ENCODE measurements at regions not wholly inside any gene's neighbourhood (a gene's known extent, or its start where the extent isn't known, plus 50 kb on each side); places are given as distances from the start of the nearest gene placed in this dataset.

DNA sequence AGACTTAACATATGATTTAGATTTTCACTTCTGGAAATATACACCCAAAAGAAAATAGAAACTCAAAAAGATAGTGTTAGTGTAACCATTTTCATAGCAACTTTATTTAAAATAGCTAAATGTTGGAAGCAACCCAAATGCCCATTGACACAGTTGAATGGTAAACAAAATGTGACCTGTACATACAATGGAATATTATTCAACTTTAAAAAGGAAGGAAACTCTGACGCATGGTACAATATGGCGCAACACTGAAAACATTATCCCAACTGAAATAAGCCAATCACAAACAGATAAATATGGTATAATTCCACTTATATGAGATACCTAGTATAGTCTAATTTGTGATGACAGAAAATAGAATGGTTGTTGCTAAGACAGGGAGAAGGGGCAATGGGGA lies 1456.1 kb upstream of the MIR17HG start:
- Mint-ChIP-seq H3K4me1 (ENCODE audit: low read depth, unreplicated experiment) (no peaks in the 10 kb centered on the region), H3K27ac (ENCODE audit: unreplicated experiment) (no peak overlapping the region), H3K36me3 (ENCODE audit: unreplicated experiment) (no peaks in the 10 kb centered on the region)

GRCh38 chr13:89897681-89898080 lies 1449.8 kb upstream of the MIR17HG start:
- no peaks in the 10 kb centered on the region for H3K27me3 Mint-ChIP-seq (ENCODE audit: unreplicated experiment)
- TF ChIP-seq, protein P1, sequence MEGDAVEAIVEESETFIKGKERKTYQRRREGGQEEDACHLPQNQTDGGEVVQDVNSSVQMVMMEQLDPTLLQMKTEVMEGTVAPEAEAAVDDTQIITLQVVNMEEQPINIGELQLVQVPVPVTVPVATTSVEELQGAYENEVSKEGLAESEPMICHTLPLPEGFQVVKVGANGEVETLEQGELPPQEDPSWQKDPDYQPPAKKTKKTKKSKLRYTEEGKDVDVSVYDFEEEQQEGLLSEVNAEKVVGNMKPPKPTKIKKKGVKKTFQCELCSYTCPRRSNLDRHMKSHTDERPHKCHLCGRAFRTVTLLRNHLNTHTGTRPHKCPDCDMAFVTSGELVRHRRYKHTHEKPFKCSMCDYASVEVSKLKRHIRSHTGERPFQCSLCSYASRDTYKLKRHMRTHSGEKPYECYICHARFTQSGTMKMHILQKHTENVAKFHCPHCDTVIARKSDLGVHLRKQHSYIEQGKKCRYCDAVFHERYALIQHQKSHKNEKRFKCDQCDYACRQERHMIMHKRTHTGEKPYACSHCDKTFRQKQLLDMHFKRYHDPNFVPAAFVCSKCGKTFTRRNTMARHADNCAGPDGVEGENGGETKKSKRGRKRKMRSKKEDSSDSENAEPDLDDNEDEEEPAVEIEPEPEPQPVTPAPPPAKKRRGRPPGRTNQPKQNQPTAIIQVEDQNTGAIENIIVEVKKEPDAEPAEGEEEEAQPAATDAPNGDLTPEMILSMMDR (IDR thresholded peaks at IDR 0.05; ENCODE audit: partially characterized antibody, unreplicated experiment) = no peak
- no peaks in the 10 kb centered on the region for H3K36me3 Mint-ChIP-seq (ENCODE audit: unreplicated experiment)
- DNase-seq = no peak
- no peak overlapping the region for H3K4me3 Mint-ChIP-seq (ENCODE audit: unreplicated experiment)
- H3K27ac Mint-ChIP-seq (ENCODE audit: unreplicated experiment) = no peak overlapping the region
- H3K9me3 Mint-ChIP-seq (ENCODE audit: unreplicated experiment) = no peaks in the 10 kb centered on the region
- H3K4me1 Mint-ChIP-seq (ENCODE audit: low read depth, unreplicated experiment) = no peaks in the 10 kb centered on the region

More for the DNA sequence above, 1456.1 kb upstream of the MIR17HG start:
- DNase-seq = no peak
- no peaks in the 10 kb centered on the region for H3K27me3 Mint-ChIP-seq (ENCODE audit: unreplicated experiment)
- no peak overlapping the region for H3K4me3 Mint-ChIP-seq (ENCODE audit: unreplicated experiment)
- H3K9me3 Mint-ChIP-seq (ENCODE audit: unreplicated experiment) = no peaks in the 10 kb centered on the region
- TF ChIP-seq, protein P1 (IDR thresholded peaks at IDR 0.05; ENCODE audit: partially characterized antibody, unreplicated experiment) = no peak

DNA sequence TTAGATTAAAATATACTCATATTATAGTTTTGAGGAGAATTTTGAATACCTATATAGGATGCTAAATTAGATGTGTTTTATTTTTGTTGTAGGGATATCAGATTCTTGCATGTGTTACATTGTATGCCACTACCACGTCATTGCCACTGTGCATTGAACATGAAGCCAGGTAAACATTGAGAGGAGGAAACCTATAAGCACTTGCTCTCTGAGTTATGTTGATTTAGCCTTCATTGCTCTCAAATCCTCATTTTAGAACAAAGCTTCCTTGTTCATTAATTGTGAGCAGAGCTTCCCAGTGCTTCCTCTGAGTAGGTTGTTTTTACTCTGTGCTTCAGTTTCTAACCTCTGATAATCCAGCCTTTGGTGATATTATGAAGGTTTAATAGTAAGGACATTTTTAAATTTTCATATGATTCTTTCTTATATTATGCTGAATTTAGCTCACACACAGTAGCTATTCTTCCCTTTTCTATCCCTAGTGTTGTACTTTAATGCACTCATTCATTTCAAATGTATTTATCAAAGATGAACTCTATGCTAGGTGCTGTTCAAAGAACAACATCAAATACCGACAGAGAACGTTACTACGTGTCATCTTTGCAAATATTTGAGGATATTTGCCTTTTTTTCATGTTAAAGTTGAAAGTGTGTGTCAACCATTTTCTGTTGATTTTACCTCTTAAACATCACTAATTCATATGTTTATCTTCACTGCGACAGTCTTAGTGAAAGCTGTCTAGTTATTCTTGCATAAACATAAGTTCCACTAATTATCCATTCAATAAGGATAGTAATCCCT lies 1448.0 kb upstream of the MIR17HG start:
- no peaks in the 10 kb centered on the region for H3K9me3 Mint-ChIP-seq (ENCODE audit: unreplicated experiment)
- no peaks in the 10 kb centered on the region for H3K27me3 Mint-ChIP-seq (ENCODE audit: unreplicated experiment)
- no peaks in the 10 kb centered on the region for H3K4me1 Mint-ChIP-seq (ENCODE audit: low read depth, unreplicated experiment)
- DNase-seq = no peak
- no peak overlapping the region for H3K4me3 Mint-ChIP-seq (ENCODE audit: unreplicated experiment)
- H3K27ac Mint-ChIP-seq (ENCODE audit: unreplicated experiment) = no peak overlapping the region
- TF ChIP-seq, protein P1 (IDR thresholded peaks at IDR 0.05; ENCODE audit: partially characterized antibody, unreplicated experiment) = no peak
- H3K36me3 Mint-ChIP-seq (ENCODE audit: unreplicated experiment) = no peaks in the 10 kb centered on the region

GRCh38 chr13:89900104-89900765 lies 1447.3 kb upstream of the MIR17HG start:
- no peaks in the 10 kb centered on the region for H3K36me3 Mint-ChIP-seq (ENCODE audit: unreplicated experiment)
- H3K9me3 Mint-ChIP-seq (ENCODE audit: unreplicated experiment) = no peaks in the 10 kb centered on the region
- TF ChIP-seq, protein P1 (IDR thresholded peaks at IDR 0.05; ENCODE audit: partially characterized antibody, unreplicated experiment) = no peak
- H3K4me3 Mint-ChIP-seq (ENCODE audit: unreplicated experiment) = no peak overlapping the region
- no peaks in the 10 kb centered on the region for H3K4me1 Mint-ChIP-seq (ENCODE audit: low read depth, unreplicated experiment)
- no peak overlapping the region for H3K27ac Mint-ChIP-seq (ENCODE audit: unreplicated experiment)
- no peaks in the 10 kb centered on the region for H3K27me3 Mint-ChIP-seq (ENCODE audit: unreplicated experiment)
- DNase-seq = no peak

DNA sequence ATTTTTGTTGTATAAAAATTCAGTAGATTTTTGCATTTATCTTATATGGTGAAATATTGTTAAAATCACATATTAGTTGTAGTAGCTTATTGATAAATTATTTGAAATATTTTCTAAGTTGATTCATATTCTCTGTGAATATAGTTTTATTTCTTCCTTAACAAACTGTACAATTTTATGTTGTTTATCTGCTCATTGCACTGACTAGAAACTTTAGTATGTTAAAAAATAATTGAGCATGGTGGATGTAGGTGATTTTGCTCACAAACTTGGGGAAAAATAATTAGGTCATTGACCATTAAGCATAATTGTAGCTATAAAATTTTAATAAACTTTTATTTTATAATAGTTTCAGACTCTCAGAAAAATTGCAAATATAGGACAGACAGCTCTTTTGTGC lies 1445.3 kb upstream of the MIR17HG start:
- Mint-ChIP-seq H3K4me3 (ENCODE audit: unreplicated experiment) (no peak overlapping the region), H3K27me3 (ENCODE audit: unreplicated experiment) (no peaks in the 10 kb centered on the region), H3K9me3 (ENCODE audit: unreplicated experiment) (no peaks in the 10 kb centered on the region), H3K4me1 (ENCODE audit: low read depth, unreplicated experiment) (no peaks in the 10 kb centered on the region), H3K27ac (ENCODE audit: unreplicated experiment) (no peak overlapping the region), H3K36me3 (ENCODE audit: unreplicated experiment) (no peaks in the 10 kb centered on the region)
- DNase-seq = no peak
- TF ChIP-seq, protein P1 (IDR thresholded peaks at IDR 0.05; ENCODE audit: partially characterized antibody, unreplicated experiment) = no peak
